SW480 (cell line): ENCODE measurements at regions not wholly inside any gene's neighbourhood (a gene's known extent, or its start where the extent isn't known, plus 50 kb on each side); places are given as distances from the start of the nearest gene placed in this dataset.

Experiments
- DNase-seq: peaks from one replicate; pipeline ENCODE4 v3.0.0-alpha.2; 2016; ENCODE audit warnings: low spot score

DNA sequence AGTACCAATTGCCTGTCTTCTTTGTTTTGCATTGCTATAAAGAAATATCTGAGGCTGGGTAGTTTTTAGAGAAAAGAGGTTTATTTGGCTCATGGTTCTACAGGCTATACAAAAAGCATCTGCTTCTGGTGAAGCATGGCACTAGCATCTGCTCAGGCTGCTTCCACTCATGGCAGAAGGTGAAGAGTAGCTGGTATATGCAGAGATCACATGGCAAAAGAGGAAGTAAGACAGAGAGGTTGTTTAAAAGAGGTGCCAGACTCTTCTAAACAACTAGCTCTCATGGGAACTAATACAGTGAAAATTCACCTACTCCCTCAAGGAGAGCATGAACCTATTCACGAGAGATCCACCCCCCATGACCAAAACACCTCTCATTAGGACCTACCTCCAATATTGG, 56.7 kb upstream of the GUCA2B start:
- DNase-seq, result no peak

DNA sequence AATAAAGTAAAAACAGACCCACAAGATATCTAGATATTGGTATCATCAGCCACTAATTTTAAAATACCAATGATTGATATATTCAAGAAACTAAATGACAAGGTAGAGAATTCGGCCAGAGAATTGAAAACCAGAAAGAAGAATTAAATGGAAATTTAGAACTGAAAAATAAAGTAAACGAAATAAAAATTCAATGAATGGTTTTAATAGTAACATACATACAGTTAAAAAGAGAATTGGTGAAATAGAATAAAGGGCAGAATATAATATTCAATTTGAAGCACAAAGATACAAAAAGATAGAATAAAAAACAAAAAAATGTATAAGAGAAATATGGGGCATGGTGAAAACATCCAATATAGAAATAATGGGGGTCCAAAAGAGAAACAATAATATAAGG, 64.0 kb upstream of the GUCA2B start:
- no peak for DNase-seq

DNA sequence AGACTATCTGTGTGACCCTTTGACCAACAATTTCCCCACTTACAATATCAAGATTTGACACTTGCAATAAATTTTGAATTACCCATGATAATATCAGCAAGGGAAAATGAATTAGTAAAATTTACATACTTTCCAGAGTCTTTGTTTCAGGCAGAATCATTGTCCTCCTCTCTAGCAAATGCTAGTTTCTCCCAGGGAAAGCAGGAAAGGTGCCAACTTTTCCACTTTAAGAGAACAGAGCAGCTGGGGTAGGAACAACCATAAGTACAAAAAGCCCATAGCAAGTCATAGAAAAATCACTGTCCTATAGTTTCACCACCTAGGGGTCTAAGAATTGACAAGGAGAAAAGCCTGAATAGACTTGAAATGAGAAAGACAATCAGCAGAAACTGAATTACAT, 67.1 kb upstream of the GUCA2B start:
- no peak for DNase-seq

DNA sequence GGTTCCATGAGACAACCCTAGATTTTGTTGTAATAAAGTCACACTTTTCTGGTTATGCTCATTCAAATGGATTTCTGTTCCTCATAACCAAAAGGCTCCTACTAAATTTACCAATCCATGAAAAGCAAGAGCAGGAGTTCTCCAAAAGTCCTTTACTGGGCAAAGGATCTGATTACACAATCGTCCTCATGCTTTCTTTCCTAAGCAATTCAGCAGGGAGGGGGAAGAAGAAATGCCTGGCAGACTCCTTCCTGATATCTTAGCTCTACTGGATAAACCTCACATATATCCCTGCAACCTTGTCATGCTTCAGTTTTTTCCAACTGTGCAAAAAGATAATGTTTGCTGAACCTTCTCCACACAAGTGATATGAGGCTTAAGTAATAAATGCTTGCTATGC, 67.6 kb upstream of the GUCA2B start:
- no peak for DNase-seq

DNA sequence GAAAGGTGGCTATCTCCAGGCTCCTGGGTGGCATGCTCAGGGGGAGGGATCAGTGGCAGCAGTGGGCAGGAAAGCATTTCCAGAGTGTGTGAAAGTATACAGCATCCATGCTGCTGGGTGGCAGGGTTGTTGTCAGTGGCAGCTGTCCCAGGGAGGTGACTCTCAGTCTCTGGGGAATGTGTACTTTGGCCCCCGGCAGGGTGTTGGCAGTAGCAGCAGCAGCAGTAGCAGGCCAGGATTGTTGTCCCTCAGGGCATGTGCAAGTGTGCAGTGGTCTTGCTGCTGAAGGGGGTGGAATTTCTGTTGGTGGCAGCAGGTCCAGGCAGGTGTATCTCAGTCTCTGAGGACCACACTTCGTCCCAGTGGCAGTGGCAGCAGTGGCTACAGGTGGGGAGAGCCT, 71.7 kb upstream of the GUCA2B start:
- DNase-seq, result peak; percentile 79

DNA sequence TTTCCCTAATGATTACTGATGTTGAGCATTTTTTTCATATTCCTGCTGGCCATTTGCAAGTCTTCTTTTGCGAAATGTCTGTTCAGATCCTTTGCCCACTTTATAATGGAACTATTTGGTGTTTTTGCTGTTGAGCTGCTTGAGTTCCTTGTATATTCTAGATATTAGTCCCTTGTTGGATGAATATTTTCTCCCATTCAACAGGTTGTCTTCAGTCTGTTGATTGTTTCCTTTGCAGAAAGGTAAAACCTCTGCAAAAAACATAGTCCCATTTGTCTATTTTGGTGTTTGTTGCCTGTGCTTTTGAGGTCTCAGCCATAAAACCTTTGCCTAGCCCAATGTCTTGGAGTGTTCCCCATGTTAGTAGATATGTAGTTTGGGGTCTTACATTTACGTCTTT, 78.0 kb upstream of the GUCA2B start:
- no peak for DNase-seq

DNA sequence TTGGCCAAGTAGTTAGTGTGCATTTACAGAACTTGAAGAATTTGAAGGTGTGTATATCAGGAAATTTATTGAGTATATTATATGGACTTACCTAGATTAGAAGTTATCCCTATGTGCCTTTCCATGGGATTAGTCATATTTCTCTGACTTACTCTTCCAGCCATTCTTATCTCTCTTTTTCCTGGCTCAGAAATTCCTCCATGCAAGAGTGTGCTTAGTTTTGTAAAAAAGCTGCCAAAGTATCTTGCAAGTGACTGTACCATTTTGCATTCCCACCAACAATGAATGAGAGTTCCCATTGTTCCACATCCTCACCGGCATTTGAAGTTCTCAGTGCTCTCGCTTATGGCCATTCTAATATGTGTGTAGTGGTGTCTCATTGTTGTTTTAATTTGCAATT, 82.2 kb upstream of the GUCA2B start:
- no peak for DNase-seq

DNA sequence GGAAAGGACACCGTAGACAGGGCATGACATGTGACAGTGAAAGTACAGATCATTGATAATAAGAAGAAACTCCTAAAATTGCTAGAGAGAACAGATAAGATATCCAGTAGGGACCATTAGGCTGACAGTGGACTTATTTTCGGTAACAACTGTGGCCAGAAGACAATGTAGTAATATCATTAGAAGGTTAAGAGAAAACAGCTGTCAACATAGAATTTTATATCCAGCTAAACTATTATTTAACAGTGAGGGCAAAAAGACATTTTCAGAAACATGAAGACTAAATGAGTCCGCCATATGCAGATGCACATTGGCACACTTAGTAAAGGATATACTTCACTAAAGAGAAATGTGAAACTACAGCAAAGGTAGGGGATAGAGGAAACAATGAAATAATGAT, 95.4 kb upstream of the GUCA2B start:
- no peak for DNase-seq

DNA sequence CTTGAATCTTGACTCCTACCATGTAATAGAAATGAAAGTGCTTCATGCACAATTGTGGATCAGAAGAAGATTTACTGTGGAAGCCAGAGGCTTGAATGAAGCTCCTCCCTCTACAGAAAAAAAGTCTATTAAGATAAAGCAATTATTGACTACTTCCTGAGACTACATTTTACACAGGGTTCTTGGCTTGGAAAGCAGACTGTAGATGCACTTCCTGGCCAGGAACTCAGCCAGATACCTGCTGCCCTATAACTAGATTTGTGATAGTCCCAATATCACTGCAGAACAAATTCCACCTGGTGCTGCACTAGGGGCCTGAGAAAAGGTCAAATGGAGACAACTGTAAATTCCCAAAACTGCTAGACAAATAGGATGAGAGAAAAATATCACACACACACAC, 96.8 kb upstream of the GUCA2B start:
- DNase-seq, result no peak

DNA sequence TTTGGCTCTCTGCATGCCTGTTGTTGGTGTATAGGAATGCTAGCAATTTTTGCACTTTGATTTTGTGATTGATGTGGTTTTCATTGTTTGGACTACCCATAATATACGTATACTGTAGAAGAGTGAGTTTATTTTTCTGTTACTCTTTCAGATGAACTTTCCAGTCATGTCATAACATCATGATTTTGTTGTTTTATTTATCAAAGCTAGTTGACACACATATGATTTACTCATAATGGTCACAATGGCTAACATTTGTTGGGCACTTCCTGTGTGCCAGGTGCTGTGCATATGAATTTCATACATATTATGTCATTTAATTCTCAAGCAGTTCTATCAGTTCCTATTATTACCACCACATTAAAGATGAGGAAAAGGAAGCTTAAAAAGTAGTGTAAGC, 98.1 kb upstream of the GUCA2B start:
- peak; percentile 93 for DNase-seq

DNA sequence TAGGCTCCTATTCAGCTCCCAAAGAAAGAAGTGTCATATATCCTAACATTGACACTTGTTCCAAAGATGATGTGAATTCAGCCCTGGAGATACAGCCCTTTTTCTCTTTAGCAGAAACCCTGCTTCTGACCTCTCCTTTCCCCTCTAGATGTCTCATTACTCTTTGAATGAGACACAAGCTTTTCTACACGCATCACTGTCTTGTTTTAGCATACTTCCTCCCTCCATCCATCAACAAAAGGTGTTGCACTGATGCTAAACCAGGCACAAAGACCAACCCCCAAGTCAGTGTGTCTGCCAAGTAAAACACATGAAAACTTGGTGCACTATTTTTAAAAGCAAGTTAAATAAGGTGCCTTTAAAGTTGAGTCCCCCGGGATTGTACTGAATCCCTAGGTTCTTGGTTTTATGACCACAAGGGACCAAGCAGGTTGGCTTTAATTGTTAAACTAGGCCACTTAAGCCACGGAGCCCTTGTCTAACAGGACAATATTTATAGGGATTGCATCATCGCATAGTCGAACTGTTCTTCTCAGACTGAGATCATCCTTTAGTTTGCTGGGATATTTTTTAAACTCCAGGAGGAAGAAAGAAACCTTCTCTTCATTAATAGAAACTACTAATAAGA, 101.0 kb upstream of the GUCA2B start:
- peak; percentile 43 for DNase-seq

DNA sequence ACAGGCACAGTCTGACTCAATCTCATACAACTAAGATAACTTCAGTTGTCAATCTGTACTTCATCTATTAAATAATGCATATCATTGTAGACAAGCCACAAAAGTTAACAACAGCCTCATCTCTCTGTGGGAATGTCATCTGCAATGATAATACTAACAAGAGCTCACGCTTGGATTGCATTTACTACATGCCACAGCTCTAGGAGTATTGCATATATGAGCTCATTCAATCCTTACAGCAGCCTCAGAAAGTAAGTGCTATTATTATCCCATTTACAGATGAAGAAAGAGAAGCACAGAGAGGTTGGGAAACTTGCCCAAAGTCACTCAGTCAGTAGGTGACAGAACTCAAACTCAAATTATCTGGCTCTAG, 105.7 kb upstream of the GUCA2B start:
- no peak for DNase-seq

DNA sequence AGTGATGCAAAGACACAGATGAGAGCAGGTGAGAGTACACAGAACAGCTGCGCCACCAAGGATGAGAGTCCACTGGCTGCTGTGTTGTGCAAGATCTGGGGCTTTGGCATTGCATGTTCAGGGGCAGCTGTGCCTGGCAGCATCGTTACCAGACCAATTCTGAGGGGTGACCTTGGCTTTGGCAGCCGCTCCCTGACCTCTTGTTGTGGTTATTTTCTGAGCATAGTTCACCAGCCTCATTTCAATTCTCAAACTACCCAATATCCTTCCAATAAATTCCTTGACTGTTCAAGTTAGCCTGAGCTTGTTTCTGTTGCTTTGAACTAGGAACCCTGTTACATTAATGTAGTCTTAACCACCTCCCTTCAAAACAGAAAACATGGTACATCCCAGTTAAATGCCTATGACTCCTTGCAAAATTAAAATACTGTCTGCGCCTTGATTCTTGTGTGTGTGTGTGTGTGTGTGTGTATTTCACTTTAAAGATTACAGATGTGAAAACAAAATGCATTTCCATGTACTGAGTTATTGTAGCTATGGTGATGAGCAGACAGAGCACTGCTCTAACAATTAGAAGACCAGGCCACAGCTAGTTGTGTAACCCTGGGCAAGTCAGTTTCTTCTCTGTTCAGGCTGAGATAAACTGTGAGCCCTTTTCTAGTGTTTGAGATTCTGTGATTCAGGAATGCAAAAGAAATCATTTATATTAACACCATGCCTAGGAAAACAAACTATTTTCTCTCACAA, 106.3 kb upstream of the GUCA2B start:
- peak; percentile 83 for DNase-seq

DNA sequence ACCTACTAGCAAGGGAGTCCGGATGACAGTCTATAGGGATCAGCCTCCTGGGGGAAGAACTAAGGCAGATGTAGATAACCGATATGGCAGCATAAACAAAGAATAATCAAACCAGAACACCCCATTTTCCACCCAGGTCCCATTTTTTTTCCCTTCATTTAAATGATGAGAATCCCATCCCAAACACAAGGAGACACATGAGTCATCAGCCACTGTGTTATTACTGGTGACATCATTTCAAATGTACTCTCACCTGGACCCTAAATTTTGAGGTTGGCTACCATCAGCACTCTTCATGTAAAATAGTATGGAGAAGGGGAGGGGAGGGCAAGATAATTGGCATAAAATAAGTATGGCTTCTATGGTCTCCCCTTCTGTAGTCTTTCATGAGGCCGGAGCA, 108.9 kb upstream of the GUCA2B start:
- DNase-seq, result peak; percentile 38

DNA sequence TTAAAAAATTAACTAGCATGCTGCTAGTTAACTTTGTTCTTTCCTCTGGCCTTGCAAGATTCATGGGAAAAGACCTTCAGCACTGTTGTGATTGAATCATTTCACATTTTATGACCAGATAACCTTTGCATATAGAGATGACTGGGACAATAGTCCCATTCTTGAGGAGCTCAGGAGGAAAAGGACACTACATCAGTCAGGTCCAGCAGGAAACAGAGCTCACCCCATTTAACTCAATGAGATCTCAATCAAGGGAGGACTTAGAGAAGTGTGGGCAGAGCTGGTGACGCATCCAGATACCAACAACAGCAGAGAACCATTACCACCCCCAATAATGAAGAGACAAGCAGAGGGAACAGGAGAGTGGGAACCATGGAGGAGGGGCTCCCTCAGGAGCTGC, 109.4 kb upstream of the GUCA2B start:
- peak; percentile 46 for DNase-seq

DNA sequence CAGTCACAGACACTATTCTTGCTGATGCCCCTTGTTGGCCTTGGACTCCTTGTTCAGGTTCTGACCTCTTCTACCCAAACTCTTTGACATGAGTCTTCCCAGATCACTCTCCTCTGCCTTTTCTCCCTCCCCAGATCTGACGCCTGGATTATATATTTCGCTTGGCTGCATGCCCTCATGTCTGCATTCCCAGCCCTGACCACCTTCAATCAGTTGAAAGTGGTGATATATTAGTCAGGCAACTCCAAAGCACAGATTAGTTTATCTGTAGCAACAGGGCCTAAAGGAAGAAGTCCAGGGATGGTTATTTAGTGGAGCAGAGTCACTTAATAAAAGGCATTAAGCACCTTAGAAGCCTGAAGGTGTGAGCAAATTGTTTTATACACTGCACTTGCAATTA, 110.0 kb upstream of the GUCA2B start:
- no peak for DNase-seq

DNA sequence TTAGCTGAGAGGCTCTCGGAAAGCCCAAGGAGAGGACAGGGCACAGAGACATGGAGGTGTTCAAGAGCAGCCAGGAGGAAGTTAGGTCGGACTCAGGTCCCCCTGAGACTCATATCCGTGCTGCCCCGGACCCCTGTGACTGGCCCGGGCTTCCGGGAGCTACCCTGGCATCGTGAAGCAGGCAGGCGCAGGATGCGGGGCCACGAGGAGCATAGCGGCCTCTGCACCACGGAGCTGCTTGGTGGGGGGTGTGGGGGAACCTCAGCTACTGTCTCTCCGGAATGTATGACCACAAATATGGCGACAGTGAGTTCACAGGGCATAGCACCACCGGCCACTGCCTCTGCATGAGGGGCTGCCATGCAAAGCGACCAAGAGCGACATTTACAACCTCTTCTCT, 112.2 kb upstream of the GUCA2B start:
- no peak for DNase-seq

DNA sequence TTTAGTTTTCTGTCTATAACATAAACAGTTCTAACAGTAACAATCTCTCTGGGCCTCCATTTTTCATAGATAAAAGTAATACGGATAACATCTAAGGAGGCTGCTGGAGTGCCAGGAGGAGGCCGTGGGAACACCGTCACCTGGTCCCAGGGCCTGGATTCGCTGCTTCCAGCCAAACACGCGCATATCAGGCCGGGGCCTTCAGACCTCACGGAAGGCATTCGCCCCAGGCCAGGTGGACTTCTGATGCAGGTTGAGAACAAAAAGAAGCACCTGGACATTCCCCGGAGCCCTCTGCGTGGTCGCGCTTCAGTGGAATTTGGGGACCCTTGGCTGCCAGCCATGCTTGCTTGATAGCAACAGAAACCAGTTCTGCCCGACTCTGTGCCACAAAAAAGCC, 113.1 kb upstream of the GUCA2B start:
- DNase-seq, result no peak

DNA sequence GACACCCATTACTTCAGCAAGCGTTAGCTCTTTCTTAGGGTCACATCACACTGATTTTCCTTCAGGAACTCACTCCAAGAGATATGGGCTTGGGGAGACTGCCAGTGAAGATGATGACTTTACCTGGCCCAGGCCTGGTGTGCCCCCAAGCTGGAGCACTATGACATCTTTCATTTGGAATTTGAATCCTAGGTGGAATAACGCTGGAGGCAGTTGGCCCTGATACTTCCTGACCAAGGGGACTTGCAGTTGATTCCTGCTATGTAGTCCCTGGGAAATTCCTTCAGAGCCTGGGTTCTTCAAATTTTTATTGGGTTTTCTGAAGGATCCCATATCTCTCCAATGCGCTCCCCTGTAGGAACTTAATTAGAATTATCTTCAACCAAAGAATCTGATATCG, 114.9 kb upstream of the GUCA2B start:
- no peak for DNase-seq

DNA sequence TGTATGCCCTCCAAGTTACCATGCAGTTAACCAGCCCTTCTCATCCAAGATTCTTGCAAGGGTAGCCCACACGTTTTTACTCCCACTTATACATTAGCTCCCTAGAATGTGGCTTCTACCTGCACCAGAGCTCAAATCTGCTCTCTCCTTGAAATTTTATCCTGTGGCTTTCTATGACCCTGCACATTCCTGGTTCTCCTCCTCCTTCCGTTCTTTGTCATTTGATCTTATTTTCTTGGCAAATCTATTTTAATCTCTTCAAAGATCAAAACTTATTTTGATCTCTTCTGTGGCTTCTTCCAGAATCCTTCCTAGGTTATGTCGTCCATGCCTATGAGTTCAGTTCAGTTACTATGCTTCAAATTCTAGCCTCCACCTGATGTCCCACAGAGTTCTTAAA, 115.6 kb upstream of the GUCA2B start:
- DNase-seq, result peak; percentile 57

DNA sequence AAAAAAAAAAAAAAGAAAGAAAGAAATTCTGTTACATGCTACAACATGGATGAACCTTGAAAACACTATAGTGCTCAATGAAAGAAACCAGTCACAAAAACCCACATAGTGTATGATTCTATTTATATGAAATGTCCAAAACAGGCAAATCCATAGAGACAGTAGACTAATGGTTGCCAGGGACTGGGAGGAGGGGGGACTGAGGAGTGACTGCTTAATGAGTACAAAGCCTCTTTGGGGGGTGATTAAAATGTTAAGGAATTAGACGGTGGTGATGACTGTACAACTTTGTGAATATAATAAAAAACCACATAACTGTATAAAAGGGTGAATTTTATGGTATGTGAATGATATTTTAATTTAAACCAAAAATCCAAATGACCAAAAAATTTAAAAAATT, 116.0 kb upstream of the GUCA2B start:
- DNase-seq, result no peak

DNA sequence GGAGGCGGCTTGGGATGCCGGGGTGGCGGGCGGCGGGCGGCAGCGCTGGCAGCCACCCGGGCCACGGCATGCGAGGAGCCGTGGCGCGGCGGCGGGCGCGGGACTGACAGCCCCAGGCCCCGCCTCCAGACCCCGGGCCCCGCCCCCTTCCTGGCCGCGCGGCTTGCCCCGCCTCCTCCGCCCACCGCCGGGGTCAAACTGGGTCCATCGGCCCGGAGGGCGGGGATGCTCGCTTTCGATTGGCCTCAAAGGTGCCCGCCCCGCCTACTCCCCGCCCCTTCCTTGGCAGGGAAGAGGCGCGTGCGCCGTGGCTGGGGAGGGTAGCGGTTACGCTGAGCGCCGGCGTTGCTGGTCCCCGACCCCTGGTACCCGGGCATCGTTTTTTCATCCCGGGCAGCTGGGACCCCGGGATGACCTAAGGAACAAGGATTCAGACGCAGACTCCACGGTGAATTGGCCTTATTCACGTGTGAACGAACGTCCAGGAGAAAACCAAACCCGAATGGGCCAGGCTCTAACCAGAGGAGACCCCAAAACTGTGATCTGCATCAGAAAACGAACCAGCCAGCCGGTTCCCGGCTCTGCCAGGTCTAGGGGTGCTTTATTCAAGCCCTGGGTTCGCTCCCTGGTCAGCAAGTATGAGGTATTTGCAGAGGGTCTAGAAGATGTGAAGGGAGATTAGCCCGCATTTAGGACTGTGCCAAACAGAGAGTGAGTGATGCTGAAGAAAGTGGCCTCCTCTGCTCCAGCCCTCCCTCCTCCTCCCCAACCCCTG, 117.2 kb upstream of the GUCA2B start:
- DNase-seq, result peak; percentile 87

DNA sequence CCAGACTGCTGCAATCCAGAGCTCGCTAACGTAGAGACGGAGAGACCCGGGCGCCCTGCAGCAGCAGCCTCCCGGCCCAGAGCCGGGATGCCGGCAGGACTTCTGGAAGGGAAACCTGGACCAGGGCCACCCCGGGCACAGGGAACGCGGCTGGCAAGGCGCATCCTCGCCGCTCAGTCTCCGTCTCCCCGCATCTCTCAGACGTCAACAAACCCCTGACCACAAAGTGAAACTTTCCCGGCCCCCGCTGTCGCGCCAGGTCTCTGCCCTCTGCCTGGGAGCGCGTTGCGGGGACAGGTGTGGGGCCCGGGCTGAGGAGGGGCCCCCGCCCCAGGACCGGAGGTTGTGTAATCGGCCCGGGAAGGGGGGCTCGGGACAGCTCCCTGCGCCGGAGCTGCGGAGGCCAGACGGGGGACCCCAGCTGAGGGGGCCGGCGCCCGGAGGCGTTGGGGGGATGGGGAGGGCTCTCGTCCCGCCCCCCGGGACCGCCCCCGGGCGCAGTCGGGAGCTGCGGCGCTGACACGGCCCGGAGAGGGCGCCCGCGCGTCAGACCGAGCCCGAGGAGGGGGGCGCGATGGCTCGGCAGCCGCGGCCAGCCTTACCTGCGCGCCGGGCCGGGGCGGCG, 116.6 kb upstream of the HIVEP3 start:
- peak; percentile 68 for DNase-seq
